Fibroblast of the conjunctiva (primary cell): ENCODE measurements at regions not wholly inside any gene's neighbourhood (a gene's known extent, or its start where the extent isn't known, plus 50 kb on each side); places are given as distances from the start of the nearest gene placed in this dataset.

Source experiments
- DNase-seq: peaks from one replicate; pipeline ENCODE4 v3.0.0-alpha.2; 2010; ENCODE audit warnings: low read depth

GRCh38 chr7:51680594-51681399, 364.2 kb upstream of the COBL start:
- DNase-seq: no peak

- DNase-seq: no peak
These were observed 362.7 kb upstream of the COBL start for GRCh38 chr7:51679358-51679757.

- DNase-seq: no peak
These were observed 350.1 kb upstream of the COBL start for GRCh38 chr7:51666751-51667150.

GRCh38 chr7:51666266-51666665, 349.7 kb upstream of the COBL start:
- no peak for DNase-seq

- DNase-seq: no peak
These were observed 348.6 kb upstream of the COBL start for GRCh38 chr7:51665045-51665780.

GRCh38 chr7:51660516-51660915, 343.9 kb upstream of the COBL start:
- no peak for DNase-seq

DNA sequence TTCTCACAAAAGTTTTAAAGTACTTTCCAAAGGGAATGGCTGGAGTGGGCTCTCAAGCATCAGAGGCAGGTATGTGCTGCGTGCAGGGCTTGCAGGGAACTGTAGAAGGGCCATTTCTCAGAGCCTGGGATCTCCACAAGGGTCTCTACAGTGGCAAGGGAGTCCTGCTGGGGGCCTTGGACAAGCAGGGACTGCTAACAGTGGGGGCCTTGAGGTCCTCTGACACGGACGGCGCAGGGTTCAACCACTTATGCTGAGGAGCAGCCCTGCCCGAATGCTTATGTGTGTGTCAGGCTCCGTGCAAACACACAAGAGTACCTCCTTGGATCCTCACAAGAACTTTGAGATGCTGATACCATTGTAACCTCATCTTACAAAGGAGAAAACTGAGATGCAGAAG, 342.1 kb upstream of the COBL start:
- DNase-seq: no peak

DNA sequence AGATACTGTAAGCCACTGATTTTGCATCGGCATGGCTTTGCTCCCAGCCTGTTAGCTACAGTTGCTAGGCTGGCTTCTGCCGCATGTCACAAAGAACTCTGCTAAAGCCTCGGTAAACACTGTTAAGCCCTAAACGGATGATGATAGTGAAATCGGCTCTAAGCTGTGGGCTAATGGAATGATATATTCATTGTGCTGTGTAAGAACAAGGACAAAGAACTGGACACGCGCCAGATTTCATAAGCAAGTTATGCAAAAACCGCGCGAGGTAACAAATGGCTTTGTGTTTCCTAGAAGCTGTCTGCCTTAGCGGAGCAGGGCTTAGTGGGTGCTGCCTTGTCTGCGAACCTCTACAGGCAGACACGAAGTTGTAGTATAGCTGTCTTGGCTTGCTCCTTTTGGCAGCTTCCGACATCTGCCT, 331.3 kb upstream of the COBL start:
- DNase-seq: no peak

DNA sequence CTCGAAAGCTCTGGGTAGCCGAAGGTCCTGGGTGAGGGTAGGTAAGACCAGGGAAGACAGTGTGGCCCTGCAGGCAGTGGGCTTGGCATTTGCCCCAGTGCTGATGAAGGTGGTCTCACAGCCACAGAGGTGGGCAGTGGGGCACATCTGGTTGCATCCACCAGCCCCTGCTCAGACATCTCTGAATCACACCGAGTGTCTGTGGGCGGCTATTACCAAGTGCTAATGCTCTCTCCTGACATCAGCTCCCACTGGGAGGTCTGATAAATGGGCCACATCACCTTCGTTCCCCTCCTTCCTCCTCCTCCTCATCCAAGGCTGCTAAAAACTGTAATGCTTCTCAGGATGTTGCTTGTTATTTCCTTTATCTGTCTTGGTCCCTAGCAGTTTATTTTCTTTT, 330.9 kb upstream of the COBL start:
- DNase-seq: no peak

- no peak for DNase-seq
These were observed 329.2 kb upstream of the COBL start for GRCh38 chr7:51645702-51646298.

GRCh38 chr7:51645255-51645654, 328.6 kb upstream of the COBL start:
- no peak for DNase-seq

DNA sequence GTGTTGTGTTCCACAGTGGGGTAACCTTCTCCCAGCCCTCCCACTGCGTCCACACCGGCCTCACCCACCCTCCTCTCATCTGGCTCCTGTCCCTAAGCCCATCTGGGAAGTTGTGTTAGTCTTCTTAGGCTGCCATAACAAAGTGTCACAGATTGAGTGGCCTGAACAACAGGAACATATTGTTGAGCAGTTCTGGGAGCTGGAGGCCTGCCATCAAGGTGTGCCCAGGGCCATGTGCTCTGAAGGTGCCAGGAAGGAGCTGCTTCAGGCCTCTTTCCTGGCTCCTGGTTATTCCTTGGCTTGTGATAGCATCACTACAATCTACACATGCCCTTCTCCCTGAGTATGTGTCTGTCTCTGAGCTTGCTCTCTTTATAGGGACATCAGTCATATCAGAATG, 327.6 kb upstream of the COBL start:
- DNase-seq: no peak

- DNase-seq: no peak
These were observed 324.2 kb upstream of the COBL start for GRCh38 chr7:51640841-51641240.

DNA sequence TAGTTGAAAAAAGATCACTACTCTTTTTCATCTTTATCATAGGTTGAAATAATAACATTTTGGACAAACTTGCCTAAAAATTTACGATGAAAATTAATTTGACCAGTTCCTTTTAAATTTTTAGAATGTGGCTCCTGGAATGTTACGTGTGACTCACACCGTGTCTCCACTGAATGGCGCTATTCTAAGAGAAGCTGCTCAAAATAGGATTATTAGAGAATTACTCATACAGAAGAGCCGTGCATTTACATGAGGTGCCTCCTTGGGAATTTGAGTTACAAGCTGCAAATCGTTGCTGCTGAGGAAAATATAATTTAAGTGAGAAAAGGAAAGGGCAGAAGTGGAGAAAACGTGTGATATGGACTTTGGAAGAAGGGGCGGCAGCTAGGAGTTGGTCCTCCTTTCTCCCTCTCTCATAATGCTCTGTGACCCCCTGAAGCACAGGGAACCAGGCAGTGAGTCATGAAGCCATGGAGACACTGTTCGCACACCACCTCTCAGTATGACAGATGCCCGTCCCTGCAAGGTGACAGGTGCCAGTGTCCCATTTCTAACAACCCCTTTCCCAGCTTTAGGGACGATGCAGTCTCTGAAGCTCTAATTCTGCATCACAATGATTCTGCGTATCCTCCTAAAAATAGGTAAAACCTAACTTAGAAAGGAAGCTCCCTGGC, 323.2 kb upstream of the COBL start:
- DNase-seq: no peak

DNA sequence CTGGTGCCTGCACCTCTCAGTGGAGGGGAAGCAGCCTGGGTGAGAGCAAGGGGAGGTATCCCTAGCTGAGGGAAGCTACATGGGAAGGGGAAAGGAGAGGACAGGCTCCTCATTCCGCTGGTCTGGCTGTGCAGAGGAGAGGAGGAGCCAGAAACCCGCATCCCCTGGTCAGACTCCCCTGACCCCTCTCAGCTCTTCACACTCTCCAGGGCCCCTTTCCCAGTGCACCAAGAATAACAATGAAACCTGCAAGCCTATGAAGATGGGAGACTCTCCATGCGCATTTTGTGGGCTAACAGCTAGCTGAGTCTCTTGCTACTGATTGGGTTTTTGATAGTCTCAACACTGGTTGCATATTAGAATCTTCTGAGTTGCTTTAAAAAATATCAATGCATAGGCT, 319.9 kb upstream of the COBL start:
- DNase-seq: no peak

DNA sequence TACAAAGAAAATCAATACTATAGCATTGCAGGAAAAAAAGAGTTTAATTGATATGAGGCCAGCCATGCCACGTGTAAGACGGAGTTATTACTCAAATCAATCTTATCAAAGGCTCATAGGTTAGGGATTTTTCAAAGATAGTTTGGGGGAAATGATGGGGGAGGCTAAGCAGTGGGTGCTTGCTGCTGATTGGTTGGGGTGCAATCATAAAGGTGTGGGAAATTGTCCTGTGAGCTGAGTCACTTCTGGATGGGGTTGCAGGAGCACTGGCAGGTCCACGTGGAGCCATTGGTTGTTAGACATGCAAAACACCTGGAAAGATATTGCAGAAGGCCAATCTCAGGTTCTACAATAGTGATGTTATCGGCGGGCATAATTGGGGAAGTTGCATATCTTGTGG, 319.2 kb upstream of the COBL start:
- DNase-seq: no peak

- DNase-seq: no peak
These were observed 317.9 kb upstream of the COBL start for GRCh38 chr7:51634538-51634937.

DNA sequence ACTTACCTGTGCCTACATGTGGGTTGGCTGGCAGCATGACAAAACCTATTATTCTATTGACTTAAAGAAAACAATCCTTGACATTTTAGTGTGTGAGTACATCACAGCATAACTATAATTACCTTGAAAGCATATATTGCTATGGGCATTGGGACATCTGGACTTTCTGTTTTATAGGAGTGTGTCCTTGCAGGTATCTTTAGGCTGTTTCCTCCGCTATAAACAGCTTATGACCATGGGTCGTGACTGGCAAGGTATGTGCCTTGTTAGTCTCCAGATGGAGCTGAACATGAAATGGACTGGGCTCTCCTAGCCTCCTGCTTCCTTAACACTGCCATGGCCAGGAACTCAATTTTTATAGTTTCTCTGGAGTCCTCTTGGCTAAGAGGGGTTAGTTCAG, 317.4 kb upstream of the COBL start:
- no peak for DNase-seq

DNA sequence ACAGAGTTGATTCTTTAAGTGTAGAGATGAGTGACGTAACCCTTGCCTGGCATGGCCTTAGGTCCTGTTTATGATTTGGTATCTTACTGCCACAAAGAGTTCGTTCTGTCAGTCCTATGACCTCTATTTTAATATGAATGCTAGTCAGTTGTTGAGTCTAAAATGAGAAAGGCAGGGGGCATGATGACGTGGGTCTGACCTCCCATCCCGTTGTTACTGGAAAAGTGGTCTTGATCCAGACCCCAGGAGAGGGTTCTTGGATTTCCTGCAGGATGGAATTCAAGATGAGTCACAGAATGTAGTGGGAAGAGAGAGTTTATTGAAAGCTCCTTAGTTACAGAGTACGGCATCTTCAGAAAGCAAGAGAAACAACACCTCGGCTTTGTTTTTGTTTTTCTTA, 317.0 kb upstream of the COBL start:
- DNase-seq: no peak

DNA sequence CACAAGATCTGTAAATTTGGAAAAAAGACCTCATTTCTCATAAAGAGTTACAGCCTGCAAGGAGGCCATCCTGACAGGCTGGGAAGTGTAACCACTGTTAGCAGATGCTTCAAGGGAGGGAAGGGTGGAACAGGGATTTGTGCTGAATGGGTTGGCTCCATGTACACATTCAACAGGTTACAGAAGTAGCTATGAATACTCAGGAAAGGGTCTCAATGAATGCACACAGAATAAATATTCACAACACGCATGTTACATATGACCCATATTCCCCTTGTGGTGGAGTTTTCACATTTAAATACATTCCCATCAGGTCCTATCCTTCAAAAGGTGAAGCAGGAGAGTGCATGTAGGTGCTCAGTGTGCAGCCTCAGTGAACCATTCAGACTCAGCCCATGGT, 316.4 kb upstream of the COBL start:
- no peak for DNase-seq

GRCh38 chr7:51630933-51631332, 314.3 kb upstream of the COBL start:
- DNase-seq: no peak

GRCh38 chr7:51629206-51629605, 312.6 kb upstream of the COBL start:
- DNase-seq: no peak

DNA sequence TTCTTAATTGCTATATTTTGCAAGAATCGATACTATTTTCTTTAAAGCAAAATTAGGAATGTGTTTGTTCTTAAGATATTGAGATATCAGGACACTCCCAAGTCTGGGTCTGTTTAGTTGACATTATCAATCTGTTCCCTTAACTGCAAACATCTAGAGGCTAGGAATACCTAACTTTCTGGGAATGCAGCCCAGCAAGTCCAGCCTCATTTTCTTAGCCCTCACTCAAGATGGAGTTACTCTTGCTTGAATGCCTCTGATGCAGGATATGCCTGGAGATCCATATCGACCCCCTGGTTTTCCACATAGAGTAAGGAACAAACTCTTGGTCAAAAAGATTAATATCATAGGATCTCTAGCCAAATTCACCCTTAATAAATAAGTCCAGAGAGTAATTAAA, 305.3 kb upstream of the COBL start:
- DNase-seq: no peak
